ENCODE measurements at regions not wholly inside any gene's neighbourhood (a gene's known extent, or its start where the extent isn't known, plus 50 kb on each side); places are given as distances from the start of the nearest gene placed in this dataset.

DNA sequence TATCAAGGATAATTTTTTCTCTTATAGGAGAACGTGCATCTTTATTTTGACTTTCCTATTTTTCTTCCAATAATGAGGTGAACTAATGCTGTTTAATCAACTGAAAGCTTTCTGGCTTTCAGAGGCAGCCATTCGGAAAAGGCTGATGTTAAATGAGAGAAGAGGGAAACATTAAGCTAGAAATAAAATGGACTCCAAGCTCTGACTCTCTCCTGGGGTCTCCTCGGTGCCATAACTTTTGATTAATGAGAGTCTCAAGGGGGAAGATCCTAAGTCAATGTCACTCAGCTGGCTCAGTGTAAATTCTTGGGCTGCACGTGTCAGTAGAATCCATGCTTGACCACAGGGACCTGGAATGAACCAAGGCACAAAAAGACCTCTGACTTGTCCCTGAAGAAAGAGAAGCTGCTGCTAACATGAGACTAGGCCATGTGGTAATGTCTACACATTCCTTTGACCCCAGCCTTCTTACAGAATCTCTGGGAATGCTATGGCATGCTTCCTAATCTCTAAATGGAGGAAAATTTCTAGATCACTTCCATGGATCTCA is 152.2 kb upstream of the RFC3 start:
- TF ChIP-seq, protein P1, sequence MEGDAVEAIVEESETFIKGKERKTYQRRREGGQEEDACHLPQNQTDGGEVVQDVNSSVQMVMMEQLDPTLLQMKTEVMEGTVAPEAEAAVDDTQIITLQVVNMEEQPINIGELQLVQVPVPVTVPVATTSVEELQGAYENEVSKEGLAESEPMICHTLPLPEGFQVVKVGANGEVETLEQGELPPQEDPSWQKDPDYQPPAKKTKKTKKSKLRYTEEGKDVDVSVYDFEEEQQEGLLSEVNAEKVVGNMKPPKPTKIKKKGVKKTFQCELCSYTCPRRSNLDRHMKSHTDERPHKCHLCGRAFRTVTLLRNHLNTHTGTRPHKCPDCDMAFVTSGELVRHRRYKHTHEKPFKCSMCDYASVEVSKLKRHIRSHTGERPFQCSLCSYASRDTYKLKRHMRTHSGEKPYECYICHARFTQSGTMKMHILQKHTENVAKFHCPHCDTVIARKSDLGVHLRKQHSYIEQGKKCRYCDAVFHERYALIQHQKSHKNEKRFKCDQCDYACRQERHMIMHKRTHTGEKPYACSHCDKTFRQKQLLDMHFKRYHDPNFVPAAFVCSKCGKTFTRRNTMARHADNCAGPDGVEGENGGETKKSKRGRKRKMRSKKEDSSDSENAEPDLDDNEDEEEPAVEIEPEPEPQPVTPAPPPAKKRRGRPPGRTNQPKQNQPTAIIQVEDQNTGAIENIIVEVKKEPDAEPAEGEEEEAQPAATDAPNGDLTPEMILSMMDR (conservative IDR thresholded peaks at IDR 0.05) = no peak
- TF ChIP-seq ZFX (IDR thresholded peaks at IDR 0.05) = no peak

All from C4-2B (cell line).